SK-N-SH (cell line): ENCODE measurements at regions not wholly inside any gene's neighbourhood (a gene's known extent, or its start where the extent isn't known, plus 50 kb on each side); places are given as distances from the start of the nearest gene placed in this dataset.
A peak's percentile ranks its signal among the peaks of the same experiment; 100 is the strongest.
"Not testable (repeated sequence)": the region's sequence is repeated elsewhere in the genome, so short reads cannot be mapped to it uniquely, and the experiment has no call there.

Source experiments
- CTCF ChIA-PET: fragments of 300-600, 350-600 bp; formaldehyde crosslinking; extraction: SDS; loops from one replicate; lab custom pipeline; 2021; lab: Yijun Ruan, JAX
- POLR2A ChIA-PET: fragments of 350-600 bp; sonication (Branson Sonifier 250); formaldehyde crosslinking; extraction: SDS; loops from one replicate; lab custom pipeline; 2020; ENCODE audit warnings: antibody characterized with exemption, inconsistent platforms; lab: Yijun Ruan, JAX
- DNase-seq: peaks from one replicate; pipeline ENCODE4 v3.0.0; 2012
- H2AFZ ChIP-seq: fragments of 200-600 bp; sonication (generic); 2 replicates; pipeline ENCODE4 v1.8.1; 2016; ENCODE audit warnings: antibody characterized with exemption, mild to moderate bottlenecking, low read depth
- H3F3A ChIP-seq: fragments of 200-600 bp; sonication (generic); replicated peaks from 2 replicates; pipeline ENCODE3; 2016; ENCODE audit warnings: antibody characterized with exemption, mild to moderate bottlenecking; ENCODE audit not compliant: insufficient read depth
- H3K27ac ChIP-seq, 2 experiments: fragments of 200-500 bp in 1 of 2; fragments of 200-600 bp in 1 of 2; sonication (Bioruptor generic) in 1 of 2; sonication (generic), shearing (Covaris generic) in 1 of 2; 2 replicates each; pipeline versions ENCODE4 v1.5.1 to v1.6.1; 2014 to 2016; ENCODE audit warnings: low read depth in 2 of 2, inconsistent platforms in 1 of 2, low read length in 1 of 2, mild to moderate bottlenecking in 1 of 2, mixed read lengths in 1 of 2
- H3K27me3 ChIP-seq: fragments of 200-600 bp; sonication (generic), shearing (Covaris generic); 2 replicates; pipeline ENCODE4 v1.6.1; 2016; ENCODE audit warnings: mixed run types; ENCODE audit not compliant: insufficient read depth
- H3K36me3 ChIP-seq, 2 experiments: fragments of 200-500 bp in 1 of 2; fragments of 200-600 bp in 1 of 2; sonication (Bioruptor generic) in 1 of 2; sonication (generic) in 1 of 2; replicated peaks in 1 of 2; 2 replicates each; pipeline versions ENCODE3 to v1.5.1; 2014 to 2016; ENCODE audit warnings: low read length in 1 of 2, mild to moderate bottlenecking in 1 of 2; ENCODE audit not compliant: insufficient read depth in 2 of 2, control insufficient read depth in 1 of 2
- H3K4me1 ChIP-seq, 2 experiments: fragments of 200-500 bp in 1 of 2; fragments of 200-600 bp in 1 of 2; sonication (Bioruptor generic) in 1 of 2; sonication (generic), shearing (Covaris generic) in 1 of 2; 2 replicates each; pipeline versions ENCODE4 v1.5.1 to v1.6.1; 2014 to 2016; ENCODE audit warnings: low read depth in 1 of 2, low read length in 1 of 2, mixed run types in 1 of 2; ENCODE audit not compliant: insufficient read depth in 2 of 2, control insufficient read depth in 1 of 2
- H3K4me2 ChIP-seq: fragments of 200-600 bp; sonication (generic), shearing (Covaris generic); 2 replicates; pipeline ENCODE4 v1.6.1; 2017; ENCODE audit warnings: mixed run types
- H3K4me3 ChIP-seq, 2 experiments: fragments of 200-500 bp in 1 of 2; fragments of 200-600 bp in 1 of 2; sonication (Bioruptor generic) in 1 of 2; sonication (generic), shearing (Covaris generic) in 1 of 2; 2 replicates each; pipeline versions ENCODE4 v1.5.1 to v1.8.1; 2014 to 2016; ENCODE audit warnings: low read depth in 2 of 2, inconsistent platforms in 1 of 2, low read length in 1 of 2, mild to moderate bottlenecking in 1 of 2, mixed read lengths in 1 of 2, moderate library complexity in 1 of 2
- H3K79me2 ChIP-seq: fragments of 200-600 bp; sonication (generic); 2 replicates; pipeline ENCODE4 v1.8.1; 2017; ENCODE audit warnings: mild to moderate bottlenecking; ENCODE audit not compliant: insufficient read depth
- H3K9ac ChIP-seq: fragments of 200-600 bp; sonication (generic); 2 replicates; pipeline ENCODE4 v1.6.1; 2017; ENCODE audit warnings: mixed run types
- H3K9me2 ChIP-seq: fragments of 200-600 bp; sonication (generic); 2 replicates; pipeline ENCODE4 v1.6.1; 2017; ENCODE audit warnings: mixed run types
- H3K9me3 ChIP-seq: fragments of 200-600 bp; sonication (generic); 2 replicates; pipeline ENCODE4 v1.6.1; 2017; ENCODE audit warnings: mixed run types, mild to moderate bottlenecking, moderate library complexity
- H4K20me1 ChIP-seq: fragments of 200-600 bp; sonication (generic); 2 replicates; pipeline ENCODE4 v1.6.1; 2017; ENCODE audit warnings: mild to moderate bottlenecking, mixed run types; ENCODE audit not compliant: insufficient read depth
- CHD2 ChIP-seq: fragments of 150-350 bp; IDR thresholded peaks from 2 replicates; pipeline ENCODE4 v1.6.1; 2018; ENCODE audit warnings: low read length; ENCODE audit not compliant: partially characterized antibody
- CTCF ChIP-seq: fragments of 200-600 bp; sonication (generic); IDR thresholded peaks from 2 replicates; pipeline ENCODE4 v1.6.1; 2017; ENCODE audit warnings: antibody characterized with exemption, mild to moderate bottlenecking, moderate library complexity
- ELF1 ChIP-seq: IDR thresholded peaks from 2 replicates; pipeline ENCODE4 v1.4.0; 2012
- GATA2 ChIP-seq: sonication (generic); formaldehyde crosslinking; IDR thresholded peaks from 2 replicates; pipeline ENCODE4 v1.5.0; 2020; ENCODE audit warnings: mild to moderate bottlenecking, missing genetic modification reagents
- IRF3 ChIP-seq: fragments of 150-350 bp; IDR thresholded peaks from 2 replicates; pipeline ENCODE4 v1.6.1; 2016; ENCODE audit warnings: mild to moderate bottlenecking, low read depth, low read length
- NFIC ChIP-seq: IDR thresholded peaks from 2 replicates; pipeline ENCODE4 v1.4.0; 2012; ENCODE audit warnings: borderline replicate concordance
- PBX3 ChIP-seq: IDR thresholded peaks from 2 replicates; pipeline ENCODE4; 2012
- POLR2AphosphoS5 ChIP-seq: IDR thresholded peaks from 2 replicates; pipeline ENCODE4 v1.6.1; 2012; ENCODE audit warnings: low read depth, low read length
- RCOR1 ChIP-seq: fragments of 150-350 bp; IDR thresholded peaks from 2 replicates; pipeline ENCODE4 v1.6.1; 2017; ENCODE audit warnings: antibody characterized with exemption, low read length
- RFX5 ChIP-seq: IDR thresholded peaks from 2 replicates; pipeline ENCODE4 v1.6.1; 2012; ENCODE audit warnings: mild to moderate bottlenecking, improper control_type of control experiment, low read length
- RXRA ChIP-seq: IDR thresholded peaks from 2 replicates; pipeline ENCODE4 v1.4.0; 2012; ENCODE audit warnings: low read depth, mild to moderate bottlenecking, borderline replicate concordance
- SIN3A ChIP-seq: IDR thresholded peaks from 2 replicates; pipeline ENCODE4 v1.6.1; 2012; ENCODE audit warnings: low read depth, mild to moderate bottlenecking, low read length, moderate library complexity, borderline replicate concordance
- SMC3 ChIP-seq: IDR thresholded peaks from 2 replicates; pipeline ENCODE4 v1.6.1; 2012; ENCODE audit warnings: low read depth, low read length, improper control_type of control experiment
- TAF1 ChIP-seq: IDR thresholded peaks from 2 replicates; pipeline ENCODE4 v1.6.1; 2012; ENCODE audit warnings: low read depth, mild to moderate bottlenecking, low read length, moderate library complexity, borderline replicate concordance
- USF1 ChIP-seq: IDR thresholded peaks from 2 replicates; pipeline ENCODE4 v1.4.0; 2012; ENCODE audit warnings: low read depth, borderline replicate concordance
- USF2 ChIP-seq: fragments of 150-350 bp; IDR thresholded peaks from 2 replicates; pipeline ENCODE4 v1.6.1; 2017; ENCODE audit warnings: antibody characterized with exemption, low read length, low read depth, borderline replicate concordance
- WGBS: methylation state at CpG from one replicate; pipeline ENCODE4 v1.1.6; 2017; ENCODE audit warnings: low lambda C conversion rate; 5-methylcytosine and 5-hydroxymethylcytosine counted together

GRCh38 chr10:9056521-9056920, 1002.0 kb downstream of the GATA3 start:
- Histone ChIP-seq H3K4me2 (no peak overlapping the region), H3K4me3 (no peak overlapping the region), H3K79me2 (no peaks in the 10 kb centered on the region), H3K36me3 (no peaks in the 10 kb centered on the region), H3K9ac (no peak overlapping the region), H3F3A (no peaks in the 10 kb centered on the region), H3K4me1 (peaks cover 0 to 11% of the 10 kb centered on the region in 2 experiments; a peak in 2 of 4 replicates), H3K27ac (no peak overlapping the region), H4K20me1 (no peaks in the 10 kb centered on the region), H2AFZ (no peak overlapping the region), H3K27me3 (no peaks in the 10 kb centered on the region), H3K9me2 (no peaks in the 10 kb centered on the region), H3K9me3 (no peaks in the 10 kb centered on the region; the same call in 1 of the 2 replicates)
- ChIA-PET CTCF (interaction anchor here (1.1 kb wide), 1 partner anchor 56 kb away, joined by 3 read pairs; no protein-coding TSS in a partner anchor), POLR2A (no interaction called here)
- WGBS, result 31% methylated on average over 4 of the region's 11 CpGs
- DNase-seq, result no peak
- no peak for TF ChIP-seq CTCF

GRCh38 chr10:9057293-9057692, 1002.8 kb downstream of the GATA3 start:
- H4K20me1 ChIP-seq, H3K27ac ChIP-seq, H3K9ac ChIP-seq, H3F3A ChIP-seq, H3K4me3 ChIP-seq, H3K27me3 ChIP-seq, H3K9me2 ChIP-seq, H3K36me3 ChIP-seq, H3K4me2 ChIP-seq, DNase-seq, H2AFZ ChIP-seq, H3K9me3 ChIP-seq, POLR2A ChIA-PET, H3K79me2 ChIP-seq: not testable (repeated sequence)
- H3K4me1 ChIP-seq, result peaks cover 0 to 14% of the 10 kb centered on the region in 2 experiments; a peak in 2 of 4 replicates
- CTCF ChIA-PET, result interaction anchor here (1.1 kb wide), 1 partner anchor 57 kb away, joined by 3 read pairs; no protein-coding TSS in a partner anchor
- WGBS, result 68% methylated on average over 17 of the region's 17 CpGs

GRCh38 chr10:9060314-9060713, 1005.8 kb downstream of the GATA3 start:
- WGBS, result 3% methylated on average over 2 of the region's 2 CpGs
- H3F3A ChIP-seq, result no peaks in the 10 kb centered on the region
- TF ChIP-seq ELF1 (no peak), SIN3A (no peak), TAF1 (no peak), SMC3 (no peak), IRF3 (no peak), USF1 (no peak), POLR2AphosphoS5 (no peak), RFX5 (0 out of 2 replicates have a peak, but pooled peaks have one; percentile 42), USF2 (no peak), RXRA (no peak), PBX3 (0 out of 2 replicates have a peak, but pooled peaks have one; percentile 8), RCOR1 (peak; percentile 95), CHD2 (peak; percentile 71), GATA2 (CRISPR knock-in tag) (peak; percentile 92), NFIC (no peak)

More at GRCh38 chr10:9060314-9060713, 1005.8 kb downstream of the GATA3 start:
- Histone ChIP-seq H2AFZ (no peak overlapping the region), H4K20me1 (no peaks in the 10 kb centered on the region), H3K27me3 (no peaks in the 10 kb centered on the region), H3K9ac (no peak overlapping the region), H3K9me2 (no peaks in the 10 kb centered on the region), H3K4me1 (peaks cover 0 to 16% of the 10 kb centered on the region in 2 experiments; a peak in 2 of 4 replicates), H3K4me2 (no peak overlapping the region), H3K36me3 (no peaks in the 10 kb centered on the region), H3K4me3 (no peak overlapping the region), H3K9me3 (no peaks in the 10 kb centered on the region), H3K79me2 (no peaks in the 10 kb centered on the region), H3K27ac (peak overlapping the region in 1 of 2 experiments; percentile 84; a peak in 2 of 4 replicates)
- CTCF ChIA-PET, result interaction anchor here (1.1 to 1.6 kb wide), 3 partner anchors 11 to 150 kb away, joined by 3 to 5 read pairs (median 3); no protein-coding TSS in a partner anchor
- DNase-seq, result peak; percentile 60
- POLR2A ChIA-PET, result interaction anchor here (0.7 kb wide), 2 partner anchors 179 to 1000 kb away, joined by 3 read pairs; no protein-coding TSS in a partner anchor
